ENCODE measurements at regions not wholly inside any gene's neighbourhood (a gene's known extent, or its start where the extent isn't known, plus 50 kb on each side); places are given as distances from the start of the nearest gene placed in this dataset.

GRCh38 chr16:60041671-60042070, 1307.6 kb upstream of the GOT2 start:
- intact Hi-C loops (cut with micrococcal nuclease), result no loop called here
- no peaks in the 10 kb centered on the region for H3K9me3 Mint-ChIP-seq (ENCODE audit: unreplicated experiment)
- no peak overlapping the region for H3K27ac Mint-ChIP-seq (ENCODE audit: low read depth, unreplicated experiment)
- peaks cover under 1% of the 10 kb centered on the region for H3K36me3 Mint-ChIP-seq (ENCODE audit: insufficient read depth, unreplicated experiment)
- H3K4me1 Mint-ChIP-seq (ENCODE audit: insufficient read depth, unreplicated experiment), result no peaks in the 10 kb centered on the region
- no peak overlapping the region for H3K4me3 Mint-ChIP-seq (ENCODE audit: unreplicated experiment)
- CTCF ChIA-PET, result no interaction called here
- no peak for DNase-seq (ENCODE audit: unreplicated experiment)
- POLR2A ChIA-PET, result no interaction called here
- no peak for TF ChIP-seq CTCF (IDR thresholded peaks at IDR 0.05; ENCODE audit: unreplicated experiment)
- no peaks in the 10 kb centered on the region for H3K27me3 Mint-ChIP-seq (ENCODE audit: insufficient read depth, unreplicated experiment)
- BruUV-seq (replicated peaks), result no TSS peak

- Mint-ChIP-seq H3K27ac (ENCODE audit: low read depth, unreplicated experiment) (no peak overlapping the region), H3K9me3 (ENCODE audit: unreplicated experiment) (peaks cover 8% of the 10 kb centered on the region), H3K4me3 (ENCODE audit: unreplicated experiment) (no peak overlapping the region), H3K36me3 (ENCODE audit: insufficient read depth, unreplicated experiment) (peaks cover 13% of the 10 kb centered on the region), H3K27me3 (ENCODE audit: insufficient read depth, unreplicated experiment) (no peaks in the 10 kb centered on the region), H3K4me1 (ENCODE audit: insufficient read depth, unreplicated experiment) (no peaks in the 10 kb centered on the region)
- intact Hi-C loops (cut with micrococcal nuclease), result no loop called here
- ChIA-PET POLR2A (no interaction called here), CTCF (no interaction called here)
- TF ChIP-seq CTCF (IDR thresholded peaks at IDR 0.05; ENCODE audit: unreplicated experiment), result no peak
- no TSS peak for BruUV-seq (replicated peaks)
- no peak for DNase-seq (ENCODE audit: unreplicated experiment)
Observed at GRCh38 chr16:60031740-60032139, 1297.6 kb upstream of the GOT2 start.

GRCh38 chr16:60027351-60027750, 1293.2 kb upstream of the GOT2 start:
- no peak overlapping the region for H3K27ac Mint-ChIP-seq (ENCODE audit: low read depth, unreplicated experiment)
- BruUV-seq (replicated peaks), result no TSS peak

GRCh38 chr16:60013076-60013475, 1279.0 kb upstream of the GOT2 start:
- Mint-ChIP-seq H3K36me3 (ENCODE audit: insufficient read depth, unreplicated experiment) (no peaks in the 10 kb centered on the region), H3K27ac (ENCODE audit: low read depth, unreplicated experiment) (no peak overlapping the region), H3K9me3 (ENCODE audit: unreplicated experiment) (peaks cover 12% of the 10 kb centered on the region), H3K4me1 (ENCODE audit: insufficient read depth, unreplicated experiment) (peaks cover 11% of the 10 kb centered on the region), H3K4me3 (ENCODE audit: unreplicated experiment) (no peak overlapping the region), H3K27me3 (ENCODE audit: insufficient read depth, unreplicated experiment) (no peaks in the 10 kb centered on the region)
- DNase-seq (ENCODE audit: unreplicated experiment), result no peak
- no peak for TF ChIP-seq CTCF (IDR thresholded peaks at IDR 0.05; ENCODE audit: unreplicated experiment)
- no TSS peak for BruUV-seq (replicated peaks)
- CTCF ChIA-PET, result no interaction called here
- POLR2A ChIA-PET, result no interaction called here
- intact Hi-C loops (cut with micrococcal nuclease), result no loop called here

More at GRCh38 chr16:60027351-60027750, 1293.2 kb upstream of the GOT2 start:
- no peak for DNase-seq (ENCODE audit: unreplicated experiment)
- Mint-ChIP-seq H3K27me3 (ENCODE audit: insufficient read depth, unreplicated experiment) (no peaks in the 10 kb centered on the region), H3K4me3 (ENCODE audit: unreplicated experiment) (no peak overlapping the region), H3K4me1 (ENCODE audit: insufficient read depth, unreplicated experiment) (peaks cover 5% of the 10 kb centered on the region), H3K36me3 (ENCODE audit: insufficient read depth, unreplicated experiment) (peaks cover 7% of the 10 kb centered on the region), H3K9me3 (ENCODE audit: unreplicated experiment) (peaks cover 7% of the 10 kb centered on the region)
- ChIA-PET POLR2A (no interaction called here), CTCF (no interaction called here)
- TF ChIP-seq CTCF (IDR thresholded peaks at IDR 0.05; ENCODE audit: unreplicated experiment), result no peak
- intact Hi-C loops (cut with micrococcal nuclease), result no loop called here
